Ecto neural progenitor cell (in vitro differentiated cells): ENCODE measurements at regions not wholly inside any gene's neighbourhood (a gene's known extent, or its start where the extent isn't known, plus 50 kb on each side); places are given as distances from the start of the nearest gene placed in this dataset.

Experiments
- DNase-seq: peaks from one replicate; pipeline ENCODE4 v3.0.0-alpha.2; 2018; ENCODE audit warnings: low spot score

DNA sequence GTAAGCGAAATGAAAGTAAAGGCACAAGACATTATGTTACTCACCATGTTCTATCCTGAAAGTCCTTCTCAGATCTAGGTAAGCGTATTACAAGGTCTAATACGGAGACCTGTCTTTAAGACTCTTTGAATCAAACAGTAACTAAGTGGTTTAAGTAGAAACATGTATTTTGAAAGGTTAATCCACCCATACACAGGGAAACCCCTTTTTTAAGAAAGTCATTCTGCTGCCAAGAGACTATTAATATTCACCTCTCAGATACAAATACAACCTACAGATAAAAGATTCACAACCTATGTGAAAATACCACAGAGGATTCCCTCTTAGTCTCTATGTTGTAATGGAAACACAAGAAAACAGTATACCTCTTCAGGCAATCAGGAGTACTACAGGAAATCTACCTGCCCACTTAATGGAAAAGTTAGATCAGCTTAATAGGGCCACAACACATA is 63.2 kb upstream of the TNIP3 start:
- no peak for DNase-seq

DNA sequence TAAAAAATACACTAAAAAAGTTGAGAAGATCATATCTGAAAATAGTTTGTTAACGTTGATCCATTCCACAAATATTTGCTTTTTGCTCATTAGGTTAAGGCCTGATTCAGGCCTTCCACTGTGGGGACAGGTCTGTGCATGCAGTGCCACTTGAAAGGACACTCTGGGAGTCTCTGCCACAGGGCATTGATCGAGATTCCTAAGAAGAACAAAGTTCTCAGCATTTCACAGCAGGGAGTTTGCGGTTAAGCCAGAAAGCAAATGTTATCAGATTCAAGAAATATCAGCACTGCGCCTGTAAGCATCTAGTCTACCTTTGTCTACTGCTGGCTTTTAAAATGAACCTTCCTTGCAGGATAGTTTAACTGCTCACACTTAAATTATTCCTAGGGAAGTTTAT is 62.2 kb upstream of the TNIP3 start:
- DNase-seq: no peak

DNA sequence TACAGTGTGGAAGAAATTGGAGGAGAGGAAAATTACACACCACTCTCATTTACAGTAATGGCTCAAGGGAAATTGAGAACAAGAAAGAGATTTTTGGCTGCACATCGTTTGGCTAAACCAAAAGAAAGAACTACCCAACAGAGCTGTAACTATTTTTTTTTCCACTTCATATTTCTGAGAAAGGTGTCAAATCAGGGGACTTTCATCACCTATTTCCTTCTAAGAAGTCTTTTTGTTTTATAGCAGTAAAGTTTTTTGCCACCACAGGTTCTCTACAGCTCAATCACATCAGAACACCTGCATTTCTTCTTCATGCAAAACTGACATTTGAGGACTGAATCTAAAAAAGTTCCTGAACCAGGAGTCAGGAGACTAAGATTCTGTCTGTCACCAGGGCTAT is 57.5 kb upstream of the TNIP3 start:
- DNase-seq: no peak

DNA sequence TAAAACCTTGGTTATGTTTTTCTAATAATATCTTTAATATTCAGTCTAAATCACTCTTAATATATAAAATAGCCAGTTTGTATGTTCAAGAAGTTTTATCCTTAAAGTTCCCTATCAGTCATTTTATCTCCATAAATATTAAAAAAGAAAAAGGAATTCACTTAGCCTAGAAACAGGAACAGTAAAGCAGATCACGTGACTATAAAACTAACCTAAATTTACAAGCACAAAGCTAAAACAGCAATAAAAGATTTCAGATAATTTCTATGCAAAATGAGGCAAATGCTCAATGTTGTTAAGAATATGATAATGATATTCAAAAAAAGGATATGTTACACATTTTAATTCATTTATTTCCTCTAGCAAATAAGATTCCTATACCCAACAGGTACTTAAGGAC is 57.1 kb upstream of the TNIP3 start:
- DNase-seq: no peak

DNA sequence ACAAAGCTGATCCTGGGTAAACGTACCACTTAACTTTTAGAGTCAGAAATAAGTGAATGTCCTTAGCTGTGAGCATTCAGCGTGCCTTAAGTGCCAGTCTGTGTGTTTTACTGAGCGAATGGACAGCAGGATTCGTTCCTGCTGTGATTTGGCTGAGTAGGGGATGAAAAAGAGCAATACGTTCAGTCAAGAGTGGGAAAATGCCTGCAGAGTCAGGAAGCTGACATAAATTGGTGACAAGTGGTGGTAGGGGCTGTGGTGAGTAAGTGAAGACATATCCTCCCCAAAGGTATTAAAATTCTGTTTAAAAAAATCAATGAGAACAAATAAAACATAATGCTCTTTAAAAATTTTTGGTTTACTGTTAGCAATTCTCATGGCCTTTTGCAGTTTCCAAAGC is 56.6 kb upstream of the TNIP3 start:
- DNase-seq: no peak

DNA sequence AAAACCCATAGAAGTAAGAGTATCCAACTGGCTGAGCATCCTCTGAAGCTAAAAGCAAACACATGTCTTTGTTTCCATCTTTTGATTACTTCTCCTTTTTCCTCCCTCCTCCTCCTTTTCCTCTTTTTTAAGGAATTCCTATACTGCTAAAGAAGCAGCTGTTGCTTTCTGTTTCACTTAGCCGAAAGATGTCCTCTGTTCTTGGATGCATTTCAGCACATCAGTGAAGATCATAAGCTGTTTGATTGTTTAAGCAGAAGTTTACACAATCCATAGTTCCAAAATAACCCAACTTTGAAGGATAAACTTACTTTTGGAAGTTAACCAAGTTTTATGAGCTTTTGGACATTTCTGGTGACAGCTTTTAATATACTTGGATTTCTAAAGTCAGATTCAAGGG is 55.1 kb upstream of the TNIP3 start:
- DNase-seq: no peak

DNA sequence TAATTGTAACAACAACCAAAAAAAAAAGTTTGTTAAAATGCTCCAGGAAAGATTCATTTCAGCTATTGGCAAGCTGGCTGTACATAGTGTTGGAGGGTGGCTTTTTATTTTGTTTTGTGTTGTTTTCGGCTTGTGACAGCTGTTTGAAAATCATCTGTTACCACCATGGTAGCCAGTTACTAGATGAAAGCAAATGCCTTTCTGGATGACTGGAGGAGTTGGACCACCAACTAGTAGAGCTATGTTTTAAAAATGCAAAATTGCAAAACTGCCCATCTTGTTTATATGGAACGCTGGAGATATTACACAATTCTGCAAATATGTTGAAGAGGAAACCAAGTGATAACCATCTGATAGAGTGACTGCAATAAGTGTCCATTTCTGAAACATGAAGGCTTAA is 53.2 kb upstream of the TNIP3 start:
- DNase-seq: no peak

DNA sequence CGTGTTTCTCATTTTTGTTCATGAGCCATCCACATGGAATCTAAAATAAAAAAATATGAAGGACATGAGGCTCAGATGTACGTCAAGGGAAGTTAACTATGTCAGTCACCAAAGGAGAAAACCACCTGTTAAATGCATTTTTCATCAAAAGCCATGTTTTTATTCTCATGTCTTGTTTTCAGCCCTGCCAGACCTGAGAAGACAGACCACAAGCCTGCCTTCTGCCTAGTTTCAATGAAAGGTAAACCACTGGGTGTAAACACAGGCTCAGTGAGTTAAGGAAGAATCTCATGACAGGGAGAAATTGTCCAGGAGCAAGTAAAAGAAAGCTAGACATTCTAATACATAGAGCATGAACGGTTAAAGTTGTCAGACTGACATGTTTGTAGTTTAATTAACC is 52.3 kb upstream of the TNIP3 start:
- DNase-seq: no peak

DNA sequence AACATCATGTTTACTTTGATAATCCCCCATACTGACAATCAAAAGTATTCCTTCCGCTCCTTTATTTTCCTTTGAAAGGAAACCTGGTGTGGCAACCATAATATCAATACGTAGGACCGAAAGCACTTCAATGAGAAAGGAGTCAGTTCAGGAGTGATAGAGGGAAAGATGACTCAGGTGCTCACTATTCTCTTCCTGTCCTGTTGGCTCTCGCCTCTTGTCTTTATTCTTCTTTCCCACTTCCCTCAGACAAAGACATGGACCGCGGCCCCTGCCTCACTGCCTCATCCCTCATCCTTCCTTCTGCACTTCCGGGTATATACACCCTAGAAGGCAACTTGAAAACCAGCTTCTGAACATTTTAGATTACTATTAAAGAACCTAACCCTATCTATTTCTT is 49.8 kb upstream of the TNIP3 start:
- DNase-seq: no peak
